SK-N-MC (cell line): ENCODE measurements at regions not wholly inside any gene's neighbourhood (a gene's known extent, or its start where the extent isn't known, plus 50 kb on each side); places are given as distances from the start of the nearest gene placed in this dataset.

Experiments used
- DNase-seq: peaks from one replicate; pipeline ENCODE4 v3.0.0-alpha.2; 2011; ENCODE audit warnings: low read depth, low spot score
- H3K27ac ChIP-seq: fragments of 200-600 bp; sonication (generic); 2 replicates; pipeline ENCODE4 v1.5.1; 2016; ENCODE audit warnings: mixed run types
- H3K36me3 ChIP-seq: fragments of 200-600 bp; sonication (generic); 2 replicates; pipeline ENCODE4 v1.6.1; 2017; ENCODE audit warnings: antibody characterized with exemption, low read length, mixed read lengths; ENCODE audit not compliant: insufficient read depth
- H3K4me3 ChIP-seq: fragments of 200-600 bp; sonication (generic); 2 replicates; pipeline ENCODE4 v1.5.1; 2016
- H3K9ac ChIP-seq: fragments of 200-600 bp; sonication (generic); 2 replicates; pipeline ENCODE4 v1.8.0; 2017; ENCODE audit warnings: mixed run types, mixed read lengths; ENCODE audit not compliant: insufficient read length
- H3K9me3 ChIP-seq: fragments of 200-600 bp; sonication (generic); 2 replicates; pipeline ENCODE4 v1.6.1; 2017; ENCODE audit warnings: low read depth, mild to moderate bottlenecking, antibody characterized with exemption, low read length, moderate library complexity, mixed read lengths
- EZH2 ChIP-seq: fragments of 200-600 bp; sonication (generic); IDR thresholded peaks from one replicate; pipeline ENCODE4 v1.6.1; 2017; ENCODE audit warnings: antibody characterized with exemption
- FOXP2 ChIP-seq: optimal IDR thresholded peaks from 2 replicates; pipeline ENCODE3; 2011; ENCODE audit warnings: mild to moderate bottlenecking, moderate library complexity; ENCODE audit not compliant: insufficient read depth; ENCODE audit errors: extremely low read length, control extremely low read depth
- POLR2AphosphoS5 ChIP-seq: IDR thresholded peaks from 2 replicates; pipeline ENCODE4 v1.6.1; 2012; ENCODE audit warnings: mild to moderate bottlenecking, low read depth, low read length, borderline replicate concordance

- Histone ChIP-seq H3K9ac (no peak overlapping the region), H3K27ac (no peak overlapping the region), H3K9me3 (no peaks in the 10 kb centered on the region), H3K36me3 (no peaks in the 10 kb centered on the region), H3K4me3 (no peak overlapping the region)
- DNase-seq = no peak
- no peak for TF ChIP-seq POLR2AphosphoS5
- TF ChIP-seq FOXP2 = no peak
- TF ChIP-seq EZH2 = no peak
Measured at GRCh38 chr12:65712260-65713004, 111.9 kb upstream of the HMGA2 start.

GRCh38 chr12:65715961-65716360 lies 108.3 kb upstream of the HMGA2 start:
- H3K9me3 ChIP-seq = no peaks in the 10 kb centered on the region
- H3K27ac ChIP-seq = no peak overlapping the region
- no peak for DNase-seq
- H3K9ac ChIP-seq = no peak overlapping the region
- TF ChIP-seq EZH2 = no peak
- no peaks in the 10 kb centered on the region for H3K36me3 ChIP-seq
- no peak overlapping the region for H3K4me3 ChIP-seq

- Histone ChIP-seq H3K4me3 (no peak overlapping the region), H3K36me3 (no peaks in the 10 kb centered on the region), H3K9ac (no peak overlapping the region), H3K27ac (no peak overlapping the region), H3K9me3 (no peaks in the 10 kb centered on the region)
- TF ChIP-seq POLR2AphosphoS5 = no peak
- no peak for TF ChIP-seq FOXP2
- TF ChIP-seq EZH2 = no peak
- no peak for DNase-seq
Measured at GRCh38 chr12:65720136-65721130, 103.8 kb upstream of the HMGA2 start.

- no peak for DNase-seq
- Histone ChIP-seq H3K36me3 (no peaks in the 10 kb centered on the region), H3K4me3 (no peak overlapping the region), H3K9ac (no peak overlapping the region), H3K9me3 (no peaks in the 10 kb centered on the region), H3K27ac (no peak overlapping the region)
- TF ChIP-seq FOXP2 (no peak), POLR2AphosphoS5 (no peak), EZH2 (no peak)
Measured at GRCh38 chr12:65721541-65722190, 102.6 kb upstream of the HMGA2 start.

GRCh38 chr12:65725376-65725775 lies 98.9 kb upstream of the HMGA2 start:
- TF ChIP-seq FOXP2 = no peak
- no peak for TF ChIP-seq POLR2AphosphoS5
- TF ChIP-seq EZH2 = no peak
- H3K9ac ChIP-seq = no peak overlapping the region
- no peaks in the 10 kb centered on the region for H3K9me3 ChIP-seq
- no peak overlapping the region for H3K27ac ChIP-seq
- DNase-seq = no peak
- H3K4me3 ChIP-seq = no peak overlapping the region
- H3K36me3 ChIP-seq = no peaks in the 10 kb centered on the region

- no peaks in the 10 kb centered on the region for H3K9me3 ChIP-seq
Measured at GRCh38 chr12:65728455-65728847, 95.8 kb upstream of the HMGA2 start.

GRCh38 chr12:65728848-65729793 lies 95.2 kb upstream of the HMGA2 start:
- Histone ChIP-seq H3K9me3 (no peaks in the 10 kb centered on the region), H3K9ac (peak overlapping the region; percentile 57), H3K36me3 (no peaks in the 10 kb centered on the region), H3K27ac (no peak overlapping the region), H3K4me3 (peak overlapping the region; percentile 79)
- DNase-seq = no peak
- no peak for TF ChIP-seq FOXP2
- TF ChIP-seq EZH2 = no peak
- no peak for TF ChIP-seq POLR2AphosphoS5

More at GRCh38 chr12:65728455-65728847, 95.8 kb upstream of the HMGA2 start:
- peak overlapping the region; percentile 79 for H3K4me3 ChIP-seq
- TF ChIP-seq FOXP2 (no peak), EZH2 (no peak), POLR2AphosphoS5 (no peak)
- no peaks in the 10 kb centered on the region for H3K36me3 ChIP-seq
- DNase-seq = no peak
- H3K9ac ChIP-seq = peak overlapping the region; percentile 57
- no peak overlapping the region for H3K27ac ChIP-seq
